Neuron (in vitro differentiated cells): ENCODE measurements at regions not wholly inside any gene's neighbourhood (a gene's known extent, or its start where the extent isn't known, plus 50 kb on each side); places are given as distances from the start of the nearest gene placed in this dataset.

Experiments used
- H2AFZ ChIP-seq: one replicate; pipeline ENCODE4 v1.6.1; 2013; ENCODE audit warnings: low read depth, mild to moderate bottlenecking, inconsistent platforms, low read length, moderate library complexity
- H3K27me3 ChIP-seq: one replicate; pipeline ENCODE4 v1.6.1; 2013; ENCODE audit warnings: low read length; ENCODE audit not compliant: insufficient read depth
- H3K36me3 ChIP-seq: one replicate; pipeline ENCODE4 v1.6.1; 2013; ENCODE audit warnings: low read length; ENCODE audit not compliant: insufficient read depth
- H3K4me1 ChIP-seq: one replicate; pipeline ENCODE4 v1.6.1; 2013; ENCODE audit warnings: low read length; ENCODE audit not compliant: insufficient read depth
- H3K4me3 ChIP-seq: 2 replicates; pipeline ENCODE4 v1.5.1; 2013; ENCODE audit warnings: mild to moderate bottlenecking, low read length, moderate library complexity
- H3K9me3 ChIP-seq: one replicate; pipeline ENCODE4 v1.6.1; 2013; ENCODE audit warnings: low read length

DNA sequence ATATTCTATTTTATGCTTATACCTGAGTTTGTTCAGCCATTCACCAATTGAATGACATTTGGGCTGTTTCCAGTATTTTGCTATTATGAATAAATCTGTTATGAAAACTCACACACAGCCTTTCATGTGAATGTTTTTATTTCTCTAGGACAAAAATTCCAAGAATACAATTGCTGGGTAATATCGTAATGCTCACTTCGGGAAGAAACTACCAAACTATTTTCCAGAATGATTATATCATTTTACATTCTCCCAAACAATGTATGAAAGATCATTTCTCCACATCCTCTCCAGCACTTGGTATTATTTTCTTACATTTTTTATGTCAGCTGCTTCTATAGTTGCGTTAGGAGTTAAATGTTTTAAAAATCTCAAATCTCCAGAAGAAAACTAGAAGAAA is 58.3 kb upstream of the LHFPL2 start:
- Histone ChIP-seq H2AFZ (no peak overlapping the region), H3K9me3 (no peaks in the 10 kb centered on the region), H3K27me3 (no peaks in the 10 kb centered on the region), H3K4me1 (no peaks in the 10 kb centered on the region), H3K4me3 (no peak overlapping the region), H3K36me3 (no peaks in the 10 kb centered on the region)

DNA sequence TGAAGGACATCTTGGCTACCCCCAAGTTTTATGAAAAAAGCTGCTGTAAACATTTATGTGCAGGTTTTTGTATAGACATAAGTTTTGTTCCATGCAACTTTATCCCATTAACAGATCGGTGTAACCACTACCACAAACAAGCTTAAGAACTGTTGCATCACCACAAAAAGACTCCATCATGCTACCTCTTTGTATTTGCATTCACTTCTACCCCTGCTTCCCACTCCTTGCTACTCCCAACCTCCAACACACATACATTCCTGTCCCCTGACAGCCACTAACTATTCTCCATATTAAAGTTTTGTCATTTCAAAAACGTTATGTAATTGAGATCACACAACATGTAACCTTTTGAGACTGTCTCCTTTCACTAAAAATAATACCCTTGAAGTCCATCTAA is 57.8 kb upstream of the LHFPL2 start:
- no peak overlapping the region for H2AFZ ChIP-seq
- no peaks in the 10 kb centered on the region for H3K9me3 ChIP-seq
- H3K4me3 ChIP-seq = no peak overlapping the region
- H3K4me1 ChIP-seq = no peaks in the 10 kb centered on the region
- no peaks in the 10 kb centered on the region for H3K36me3 ChIP-seq
- H3K27me3 ChIP-seq = no peaks in the 10 kb centered on the region

DNA sequence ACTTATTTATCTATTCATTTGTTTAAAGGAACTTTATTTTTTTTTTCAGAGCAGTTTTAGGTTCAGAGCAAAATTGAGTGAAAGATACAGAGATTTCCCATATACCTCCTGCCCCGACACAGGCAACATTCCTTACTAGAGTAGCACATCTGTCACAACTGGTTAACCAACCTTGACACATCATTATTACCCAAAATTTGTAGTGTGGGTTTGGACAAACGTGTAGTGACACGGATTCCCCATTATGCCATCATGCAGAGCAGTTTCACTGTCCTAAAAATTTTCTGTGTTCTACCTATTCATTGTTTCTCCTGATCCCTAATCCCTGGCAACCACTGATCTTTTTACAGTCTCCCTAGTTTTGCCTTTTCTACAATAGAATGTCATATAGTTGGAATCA is 57.3 kb upstream of the LHFPL2 start:
- H2AFZ ChIP-seq = no peak overlapping the region
- no peaks in the 10 kb centered on the region for H3K36me3 ChIP-seq
- no peaks in the 10 kb centered on the region for H3K4me1 ChIP-seq
- H3K9me3 ChIP-seq = no peaks in the 10 kb centered on the region
- H3K27me3 ChIP-seq = no peaks in the 10 kb centered on the region
- no peak overlapping the region for H3K4me3 ChIP-seq

DNA sequence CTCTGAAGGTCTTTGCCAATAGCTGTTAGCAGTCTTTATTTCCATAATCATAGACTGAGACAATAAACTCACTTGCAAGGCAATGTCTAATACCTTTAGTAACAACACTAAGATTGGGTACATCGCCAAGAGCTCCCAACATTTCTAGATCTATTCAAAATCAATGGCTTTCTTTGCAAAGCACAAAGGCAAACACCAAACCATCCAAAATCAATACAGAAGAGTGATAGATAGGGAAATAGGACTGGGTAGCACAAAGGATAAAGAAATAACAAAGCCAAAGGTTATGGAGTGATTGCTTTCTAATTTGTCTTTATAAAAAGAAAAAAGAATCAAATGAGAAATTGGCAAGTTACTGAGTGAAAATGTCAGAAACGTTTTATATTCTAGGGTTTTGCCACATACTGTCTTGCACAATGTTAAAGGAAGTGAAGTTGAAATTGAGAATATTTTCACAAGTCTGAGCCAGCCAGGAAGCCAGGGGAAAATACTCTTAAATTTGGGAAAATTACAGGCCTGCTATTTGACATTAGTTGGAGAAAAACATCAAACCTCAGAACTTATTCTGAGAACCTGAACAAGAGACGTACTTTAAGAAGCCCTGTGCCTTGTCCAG is 53.3 kb upstream of the LHFPL2 start:
- H2AFZ ChIP-seq = no peak overlapping the region
- H3K36me3 ChIP-seq = no peaks in the 10 kb centered on the region
- no peaks in the 10 kb centered on the region for H3K9me3 ChIP-seq
- H3K4me1 ChIP-seq = no peaks in the 10 kb centered on the region
- H3K4me3 ChIP-seq = no peak overlapping the region
- H3K27me3 ChIP-seq = no peaks in the 10 kb centered on the region

DNA sequence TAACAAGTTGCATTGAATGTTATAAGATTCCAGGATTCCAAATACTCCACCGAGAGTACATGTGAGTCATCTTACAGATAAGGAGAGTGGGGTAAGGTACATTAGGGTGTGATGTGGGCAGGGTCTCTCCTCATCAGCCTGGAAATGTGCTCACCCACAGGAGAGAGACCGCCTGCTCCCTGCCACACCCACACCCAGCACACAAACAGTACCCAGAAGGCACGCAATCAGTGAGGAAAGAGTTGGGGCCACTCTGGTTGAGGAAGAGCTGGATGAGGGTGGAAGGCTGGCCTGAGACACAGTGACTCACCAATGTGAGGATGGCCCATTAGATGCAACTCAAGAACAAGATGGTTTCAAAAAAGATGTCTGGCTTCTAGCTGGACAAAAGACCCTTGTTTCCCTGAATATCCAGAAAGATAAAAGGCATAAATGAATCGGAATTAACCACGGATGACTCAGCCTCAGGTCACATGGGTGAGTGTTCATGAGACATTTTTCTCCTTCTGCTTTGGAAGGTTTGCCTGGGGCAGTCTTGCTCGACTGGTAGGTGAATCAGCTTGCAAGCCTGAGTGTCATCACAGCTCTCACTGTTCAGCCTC is 51.1 kb upstream of the LHFPL2 start:
- H3K9me3 ChIP-seq = no peaks in the 10 kb centered on the region
- no peak overlapping the region for H2AFZ ChIP-seq
- H3K4me3 ChIP-seq = no peak overlapping the region
- no peaks in the 10 kb centered on the region for H3K36me3 ChIP-seq
- no peaks in the 10 kb centered on the region for H3K27me3 ChIP-seq
- no peaks in the 10 kb centered on the region for H3K4me1 ChIP-seq

DNA sequence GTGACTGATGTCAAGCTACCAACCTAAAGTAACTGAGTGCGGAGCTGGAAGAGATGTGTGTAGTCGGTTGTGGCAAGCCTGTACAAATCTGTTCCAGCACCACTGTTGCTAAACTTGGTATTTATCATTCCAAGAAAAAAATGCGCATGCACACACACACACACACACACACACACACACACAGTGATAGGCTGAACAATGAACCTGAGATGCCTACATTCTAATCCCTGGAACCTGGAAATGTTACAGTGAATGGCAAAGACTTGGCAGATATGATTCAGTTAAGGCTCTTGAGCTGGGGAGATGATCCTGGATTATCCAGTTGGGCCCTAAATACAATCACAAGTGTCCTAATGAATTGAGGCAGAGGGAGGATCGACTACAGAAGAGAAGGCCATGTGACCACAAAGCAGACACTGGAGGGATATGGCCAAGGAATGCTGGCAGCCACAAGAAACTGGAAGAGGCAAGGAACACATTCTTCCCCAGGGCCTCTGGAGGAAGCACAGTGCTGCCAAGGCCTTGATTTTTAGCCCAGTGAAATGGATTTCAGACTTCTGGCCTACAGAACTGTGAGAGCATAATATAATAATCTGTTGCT is 49.7 kb upstream of the LHFPL2 start:
- Histone ChIP-seq H3K4me1 (no peaks in the 10 kb centered on the region), H2AFZ (no peak overlapping the region), H3K4me3 (no peak overlapping the region), H3K9me3 (no peaks in the 10 kb centered on the region), H3K36me3 (no peaks in the 10 kb centered on the region), H3K27me3 (no peaks in the 10 kb centered on the region)
